ENCODE measurements at regions not wholly inside any gene's neighbourhood (a gene's known extent, or its start where the extent isn't known, plus 50 kb on each side); places are given as distances from the start of the nearest gene placed in this dataset.

DNA sequence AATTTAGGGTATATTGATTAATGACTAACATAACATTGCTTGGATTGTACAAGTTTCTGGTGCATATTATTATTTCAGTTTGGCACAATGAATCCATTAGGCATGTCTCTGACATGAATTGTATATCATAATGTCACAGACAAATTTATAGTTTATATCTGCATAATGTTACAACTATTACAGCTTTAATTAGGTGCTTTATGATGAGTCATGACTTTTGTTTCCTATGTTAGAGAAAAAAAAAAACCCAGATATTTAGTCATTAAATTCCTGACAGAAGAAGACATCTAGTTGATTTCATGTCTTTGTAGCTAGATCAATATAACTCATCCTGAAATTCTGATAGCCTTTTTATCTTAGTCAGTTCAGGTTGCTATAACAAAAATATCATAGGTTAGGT, 385.7 kb upstream of the EPHA5 start:
- TF ChIP-seq, protein P1, sequence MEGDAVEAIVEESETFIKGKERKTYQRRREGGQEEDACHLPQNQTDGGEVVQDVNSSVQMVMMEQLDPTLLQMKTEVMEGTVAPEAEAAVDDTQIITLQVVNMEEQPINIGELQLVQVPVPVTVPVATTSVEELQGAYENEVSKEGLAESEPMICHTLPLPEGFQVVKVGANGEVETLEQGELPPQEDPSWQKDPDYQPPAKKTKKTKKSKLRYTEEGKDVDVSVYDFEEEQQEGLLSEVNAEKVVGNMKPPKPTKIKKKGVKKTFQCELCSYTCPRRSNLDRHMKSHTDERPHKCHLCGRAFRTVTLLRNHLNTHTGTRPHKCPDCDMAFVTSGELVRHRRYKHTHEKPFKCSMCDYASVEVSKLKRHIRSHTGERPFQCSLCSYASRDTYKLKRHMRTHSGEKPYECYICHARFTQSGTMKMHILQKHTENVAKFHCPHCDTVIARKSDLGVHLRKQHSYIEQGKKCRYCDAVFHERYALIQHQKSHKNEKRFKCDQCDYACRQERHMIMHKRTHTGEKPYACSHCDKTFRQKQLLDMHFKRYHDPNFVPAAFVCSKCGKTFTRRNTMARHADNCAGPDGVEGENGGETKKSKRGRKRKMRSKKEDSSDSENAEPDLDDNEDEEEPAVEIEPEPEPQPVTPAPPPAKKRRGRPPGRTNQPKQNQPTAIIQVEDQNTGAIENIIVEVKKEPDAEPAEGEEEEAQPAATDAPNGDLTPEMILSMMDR (conservative IDR thresholded peaks at IDR 0.05; ENCODE audit: low read length), result no peak
- no peak for TF ChIP-seq EZH2phosphoT487 (IDR thresholded peaks at IDR 0.05; ENCODE audit: borderline replicate concordance)
